ENCODE measurements at regions not wholly inside any gene's neighbourhood (a gene's known extent, or its start where the extent isn't known, plus 50 kb on each side); places are given as distances from the start of the nearest gene placed in this dataset.
A peak's percentile ranks its signal among the peaks of the same experiment; 100 is the strongest.

- H3K27me3 Mint-ChIP-seq (ENCODE audit: insufficient read depth): peaks cover 6% of the 10 kb centered on the region
- Histone ChIP-seq H3K27ac (ENCODE audit: low read depth, low read length) (no peak overlapping the region), H3K36me3 (ENCODE audit: control insufficient read depth, insufficient read depth, low read length) (no peaks in the 10 kb centered on the region), H3K9ac (ENCODE audit: extremely low read depth, low read length, poor library complexity, severe bottlenecking) (no peak overlapping the region), H3K4me3 (ENCODE audit: low read length) (no peak overlapping the region), H3K27me3 (ENCODE audit: control insufficient read depth, insufficient read depth, low read length, poor library complexity, severe bottlenecking) (no peaks in the 10 kb centered on the region), H3K4me1 (ENCODE audit: control insufficient read depth, insufficient read depth, low read length) (no peaks in the 10 kb centered on the region), H3K9me3 (ENCODE audit: control insufficient read depth, low read length) (no peaks in the 10 kb centered on the region)
- no peaks in the 10 kb centered on the region for H3K36me3 Mint-ChIP-seq (ENCODE audit: low read depth)
- no peak for TF ChIP-seq CTCF (conservative IDR thresholded peaks at IDR 0.05)
- peak; percentile 33 for DNase-seq
- WGBS, 2 experiments (ENCODE audit: insufficient coverage in 1 of 2, insufficient read length in 1 of 2): 89 to 92% methylated on average over 11 to 13 of the region's 13 CpGs
- no peak overlapping the region for H3K4me3 Mint-ChIP-seq
- no peaks in the 10 kb centered on the region for H3K9me3 Mint-ChIP-seq
- H3K27ac Mint-ChIP-seq: no peak overlapping the region
- no peaks in the 10 kb centered on the region for H3K4me1 Mint-ChIP-seq
Measured at GRCh38 chr15:31464216-31465082, 137.8 kb downstream of the KLF13 start.

GRCh38 chr15:31465083-31465955 is 138.7 kb downstream of the KLF13 start:
- peaks cover 9% of the 10 kb centered on the region for H3K27me3 Mint-ChIP-seq (ENCODE audit: insufficient read depth)
- Histone ChIP-seq H3K4me3 (ENCODE audit: low read length) (no peak overlapping the region), H3K27ac (ENCODE audit: low read depth, low read length) (no peak overlapping the region), H3K27me3 (ENCODE audit: control insufficient read depth, insufficient read depth, low read length, poor library complexity, severe bottlenecking) (no peaks in the 10 kb centered on the region), H3K9ac (ENCODE audit: extremely low read depth, low read length, poor library complexity, severe bottlenecking) (no peak overlapping the region), H3K4me1 (ENCODE audit: control insufficient read depth, insufficient read depth, low read length) (no peaks in the 10 kb centered on the region), H3K36me3 (ENCODE audit: control insufficient read depth, insufficient read depth, low read length) (no peaks in the 10 kb centered on the region), H3K9me3 (ENCODE audit: control insufficient read depth, low read length) (no peaks in the 10 kb centered on the region)
- no peaks in the 10 kb centered on the region for H3K36me3 Mint-ChIP-seq (ENCODE audit: low read depth)
- TF ChIP-seq CTCF (conservative IDR thresholded peaks at IDR 0.05): no peak
- no peaks in the 10 kb centered on the region for H3K4me1 Mint-ChIP-seq
- H3K27ac Mint-ChIP-seq: no peak overlapping the region
- WGBS, 2 experiments (ENCODE audit: insufficient coverage in 1 of 2, insufficient read length in 1 of 2): 87 to 91% methylated on average over 3 to 10 of the region's 10 CpGs
- H3K4me3 Mint-ChIP-seq: no peak overlapping the region
- DNase-seq: peak; percentile 30
- no peaks in the 10 kb centered on the region for H3K9me3 Mint-ChIP-seq

- Mint-ChIP-seq H3K36me3 (ENCODE audit: low read depth) (no peaks in the 10 kb centered on the region), H3K9me3 (no peaks in the 10 kb centered on the region), H3K4me1 (no peaks in the 10 kb centered on the region), H3K27me3 (ENCODE audit: insufficient read depth) (peaks cover 5% of the 10 kb centered on the region), H3K4me3 (no peak overlapping the region), H3K27ac (no peak overlapping the region)
- H3K9me3 ChIP-seq (ENCODE audit: control insufficient read depth, low read length): no peaks in the 10 kb centered on the region
- no peak overlapping the region for H3K9ac ChIP-seq (ENCODE audit: extremely low read depth, low read length, poor library complexity, severe bottlenecking)
- no peak overlapping the region for H3K27ac ChIP-seq (ENCODE audit: low read depth, low read length)
- no peaks in the 10 kb centered on the region for H3K27me3 ChIP-seq (ENCODE audit: control insufficient read depth, insufficient read depth, low read length, poor library complexity, severe bottlenecking)
- no peak for TF ChIP-seq CTCF (conservative IDR thresholded peaks at IDR 0.05)
- no peaks in the 10 kb centered on the region for H3K4me1 ChIP-seq (ENCODE audit: control insufficient read depth, insufficient read depth, low read length)
- peak; percentile 9 for DNase-seq
- H3K4me3 ChIP-seq (ENCODE audit: low read length): no peak overlapping the region
- WGBS, 2 experiments (ENCODE audit: insufficient coverage in 1 of 2, insufficient read length in 1 of 2): 72 to 92% methylated on average over 4 to 7 of the region's 7 CpGs
- no peaks in the 10 kb centered on the region for H3K36me3 ChIP-seq (ENCODE audit: control insufficient read depth, insufficient read depth, low read length)
Measured at GRCh38 chr15:31467361-31467760, 140.7 kb downstream of the KLF13 start.

Data from endodermal cell (in vitro differentiated cells).